Stimulated activated CD4-positive, alpha-beta T cell treated with anti-CD3 and anti-CD28 coated beads, Interleukin-15, amount 100 ng/mL, for 48 hours (primary cell): ENCODE measurements at regions not wholly inside any gene's neighbourhood (a gene's known extent, or its start where the extent isn't known, plus 50 kb on each side); places are given as distances from the start of the nearest gene placed in this dataset.
"Not testable (repeated sequence)": the region's sequence is repeated elsewhere in the genome, so short reads cannot be mapped to it uniquely, and the experiment has no call there.

Experiments
- DNase-seq, 2 donors: peaks; one replicate each; pipeline ENCODE4 v3.0.0-alpha.2; 2020; ENCODE audit warnings: low read depth in 2 of 2

GRCh38 chr4:129676934-129677333, 581.0 kb downstream of the C4orf33 start:
- no peak for DNase-seq

DNA sequence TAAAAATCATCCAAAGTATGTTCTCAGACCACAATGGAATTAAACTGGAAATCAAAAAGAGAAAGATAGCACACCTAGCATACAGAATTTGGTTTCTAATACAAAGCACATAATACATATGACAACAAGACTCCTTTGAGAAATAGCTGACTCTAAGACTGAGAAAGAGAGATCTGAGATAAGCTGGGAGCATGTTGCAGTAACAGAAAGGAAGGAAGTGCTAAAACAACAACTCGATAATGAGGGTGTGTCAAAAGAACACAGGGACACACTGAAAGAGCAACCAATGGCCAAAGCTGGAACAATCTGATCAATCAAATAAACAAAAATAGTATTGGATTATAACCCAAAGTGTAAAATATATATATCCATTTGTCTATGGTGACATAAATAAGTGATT, 586.6 kb downstream of the C4orf33 start:
- no peak for DNase-seq

GRCh38 chr4:129707949-129708348, 612.0 kb downstream of the C4orf33 start:
- DNase-seq = no peak

DNA sequence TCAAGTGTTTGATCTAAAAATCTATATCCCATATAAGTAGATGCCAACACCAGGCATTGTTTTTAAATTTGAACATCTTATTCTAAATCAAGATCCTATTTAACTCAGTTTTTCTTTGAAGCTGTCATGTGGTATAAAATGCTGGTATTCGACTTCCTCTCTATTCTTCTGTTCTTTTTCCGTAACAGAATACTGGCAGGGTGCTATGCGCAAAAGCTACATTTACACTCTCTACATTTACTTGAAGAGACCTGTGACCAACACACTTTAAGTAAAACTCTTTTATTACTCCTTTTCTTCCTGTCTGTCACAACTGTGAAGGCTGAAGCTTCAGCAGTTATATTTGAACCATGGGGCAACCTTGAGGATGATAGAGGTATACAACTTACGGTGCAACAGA, 612.8 kb downstream of the C4orf33 start:
- no peak for DNase-seq

DNA sequence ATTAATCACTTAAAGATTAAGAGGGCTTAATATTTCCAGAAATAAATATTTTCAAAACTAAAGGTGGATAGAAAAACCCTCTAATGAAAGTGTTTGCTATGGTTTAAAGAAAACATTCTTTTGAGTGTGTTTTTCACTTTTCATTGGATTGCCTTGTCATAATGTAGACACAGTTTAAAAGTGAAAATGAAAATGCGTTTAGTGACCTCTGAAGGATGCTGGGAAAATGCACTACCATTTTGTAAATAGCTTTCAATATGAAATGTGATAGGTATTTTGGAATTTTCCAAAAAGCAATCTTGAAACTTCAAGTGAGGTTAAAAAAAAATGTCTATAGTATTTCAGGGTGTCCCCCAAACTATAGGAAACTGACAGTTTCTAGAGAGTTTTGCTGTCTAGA, 642.2 kb downstream of the C4orf33 start:
- no peak for DNase-seq

DNA sequence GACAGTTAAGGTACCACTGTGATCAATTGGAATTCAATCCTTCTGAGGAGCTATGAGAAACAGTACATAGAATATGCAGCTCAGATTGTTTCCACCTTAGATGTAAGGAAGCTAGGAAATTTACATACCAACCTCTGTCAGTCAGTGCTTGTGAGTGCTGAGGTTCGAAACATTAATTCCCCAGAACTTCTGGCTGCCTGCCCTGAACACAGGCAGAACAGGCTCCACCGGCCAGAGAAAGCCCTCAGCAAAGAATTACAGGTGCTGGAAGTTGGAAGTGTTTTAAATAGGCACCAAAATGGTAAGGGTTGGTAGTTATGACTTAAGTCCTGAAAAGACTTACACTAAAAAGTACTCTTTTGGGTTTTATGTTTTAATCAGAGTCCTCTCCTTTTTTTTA, 651.8 kb downstream of the C4orf33 start:
- no peak for DNase-seq

- no peak for DNase-seq
These were observed 653.0 kb downstream of the C4orf33 start for GRCh38 chr4:129748991-129749390.

DNA sequence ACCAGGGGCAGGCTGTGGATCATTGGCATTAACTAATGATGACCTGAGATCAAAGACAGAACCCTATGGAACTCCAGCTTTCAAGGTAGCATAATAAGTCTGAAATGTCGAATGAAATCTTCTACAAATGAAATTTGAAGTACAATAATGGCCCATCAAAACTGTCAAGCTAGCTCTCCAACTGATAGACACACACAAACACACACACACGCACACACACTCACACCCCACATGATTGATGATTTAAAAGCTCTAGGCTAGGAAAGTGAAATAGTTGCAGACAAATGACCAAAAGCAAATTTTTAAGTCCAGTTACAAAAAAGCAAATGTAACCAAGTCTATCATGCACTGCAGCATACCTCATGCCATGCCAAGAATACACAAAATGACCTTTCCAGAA, 655.7 kb downstream of the C4orf33 start:
- DNase-seq = no peak

DNA sequence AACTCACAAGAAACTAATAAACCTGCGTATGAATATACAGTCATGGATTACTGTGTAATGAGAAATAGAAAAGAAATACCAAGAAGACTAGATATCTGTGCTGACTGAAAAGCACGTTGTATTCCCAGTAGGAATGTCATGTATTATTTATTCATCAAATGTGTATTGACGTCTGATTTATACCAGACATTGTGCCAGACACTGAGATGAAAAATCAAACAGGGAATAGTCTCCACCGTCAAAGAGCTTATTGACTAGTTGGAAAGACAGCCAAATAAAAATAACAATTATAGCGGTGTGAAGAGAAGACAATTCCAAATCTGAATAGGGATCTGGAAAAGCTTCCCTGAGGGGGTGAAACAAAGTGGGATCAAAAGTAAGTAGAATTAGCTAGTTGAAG, 687.6 kb downstream of the C4orf33 start:
- DNase-seq = no peak

DNA sequence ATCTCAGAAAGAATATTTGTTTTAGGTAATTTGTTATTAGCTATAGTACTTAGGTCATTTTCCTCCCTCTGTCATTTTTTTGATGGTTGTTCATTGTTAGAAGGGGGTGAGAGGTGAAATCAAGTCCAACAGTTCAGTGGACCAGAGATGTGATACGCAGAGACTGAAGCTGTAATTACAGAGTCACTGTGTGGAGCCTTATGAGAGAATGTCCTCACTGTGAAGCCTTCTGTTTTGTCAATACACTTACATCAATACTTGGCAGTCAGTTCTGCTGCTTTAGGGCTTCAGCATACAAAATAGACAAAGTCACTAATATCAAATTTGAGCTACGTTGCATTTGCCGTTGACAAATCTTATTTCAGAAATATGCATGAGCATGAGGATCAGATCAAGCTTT, 692.5 kb downstream of the C4orf33 start:
- no peak for DNase-seq

- no peak for DNase-seq
These were observed 708.6 kb downstream of the C4orf33 start for GRCh38 chr4:129804461-129804981.

DNA sequence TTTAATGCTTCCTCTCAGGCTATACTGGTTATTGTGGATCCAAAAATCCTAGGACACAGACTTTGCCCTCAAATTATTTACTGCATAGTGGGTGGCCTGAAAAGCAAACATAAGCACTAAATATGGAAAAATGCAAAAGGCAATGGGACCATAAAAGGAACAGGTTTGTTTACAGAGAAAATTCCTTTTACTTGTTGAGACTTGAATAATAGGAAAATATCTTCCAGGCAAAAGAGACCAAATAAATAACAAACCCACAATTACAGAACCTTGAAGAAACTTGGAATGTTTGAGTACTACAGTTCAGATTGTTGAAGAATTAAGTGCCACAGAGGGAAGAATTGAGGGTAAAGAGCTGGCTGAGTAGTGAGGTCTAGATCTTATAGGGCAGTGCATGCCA, 711.0 kb downstream of the C4orf33 start:
- no peak for DNase-seq

- no peak for DNase-seq
These were observed 712.3 kb downstream of the C4orf33 start for GRCh38 chr4:129808242-129808641.

DNA sequence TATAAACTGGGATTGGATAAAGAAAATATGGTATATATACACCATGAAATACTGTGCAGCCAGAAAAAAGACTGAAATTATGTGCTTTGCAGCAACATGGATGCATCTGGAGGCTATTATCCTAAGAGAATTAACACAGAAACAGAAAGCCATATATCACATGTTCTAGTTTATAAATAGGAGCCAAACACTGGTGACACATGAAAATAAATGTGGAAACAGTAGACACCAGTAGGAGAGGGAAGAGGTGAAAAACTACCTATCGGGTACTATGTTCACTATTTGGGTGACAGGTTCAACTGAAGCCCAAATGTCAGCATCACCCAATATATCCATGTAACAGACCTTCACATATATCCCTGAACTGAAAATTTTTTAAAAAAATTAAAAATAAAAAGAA, 725.1 kb downstream of the C4orf33 start:
- DNase-seq = no peak

DNA sequence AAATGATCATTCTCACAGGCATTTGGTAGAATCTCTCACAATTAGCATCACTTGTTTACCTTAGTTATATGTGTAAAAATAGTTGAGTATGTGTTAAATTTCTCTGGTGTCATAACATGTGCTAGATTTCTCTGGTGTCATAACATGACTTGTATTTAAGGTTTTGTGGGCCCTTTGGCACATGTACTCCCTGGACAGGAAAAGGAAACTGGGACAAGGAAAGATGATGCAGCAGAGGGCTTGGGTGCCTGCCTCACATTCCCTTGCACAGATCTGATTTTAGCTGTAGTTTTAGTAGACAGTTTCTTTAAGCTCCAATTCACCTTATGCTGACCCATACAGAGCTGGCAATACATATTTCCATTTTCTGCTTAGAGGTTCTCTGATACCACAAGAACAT, 726.0 kb downstream of the C4orf33 start:
- DNase-seq = no peak

DNA sequence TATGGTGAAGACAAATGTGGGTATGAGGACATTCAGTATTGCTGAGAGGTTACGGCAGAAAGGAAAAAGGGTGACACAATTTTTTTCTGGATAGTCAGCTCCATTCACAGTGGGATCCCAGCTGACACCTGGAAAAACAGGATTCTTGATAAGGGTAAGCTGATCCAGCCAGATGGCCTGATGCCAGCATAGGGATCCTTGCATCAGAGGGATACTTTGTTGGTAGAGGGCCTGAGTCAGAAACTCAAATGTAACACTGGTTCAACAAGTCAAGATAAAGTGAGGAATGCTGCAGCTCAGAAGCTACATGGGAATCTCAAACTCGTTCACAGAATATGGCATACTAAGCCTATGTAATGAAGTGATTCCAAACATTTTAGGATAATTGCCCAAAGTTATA, 726.7 kb downstream of the C4orf33 start:
- no peak for DNase-seq

DNA sequence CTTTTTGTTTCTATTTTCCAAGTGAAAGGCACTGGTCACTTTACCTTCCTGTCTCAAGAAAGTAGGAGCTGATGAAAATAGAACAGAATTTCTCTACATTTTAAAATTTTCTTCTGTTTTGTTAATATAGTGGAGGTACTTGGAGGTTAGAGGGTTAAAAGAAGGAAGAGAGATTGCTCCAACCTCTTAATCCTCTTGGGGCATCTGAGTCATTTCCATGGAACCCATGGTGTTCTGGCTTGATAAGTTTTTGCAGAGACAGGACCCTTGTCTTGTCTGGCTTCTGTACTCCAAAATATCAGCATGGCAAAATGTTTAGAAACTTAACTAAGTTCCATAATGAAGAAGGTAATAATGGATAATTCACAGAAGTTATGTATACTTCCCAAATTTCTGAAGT, 727.2 kb downstream of the C4orf33 start:
- DNase-seq = no peak

- DNase-seq = no peak
These were observed 733.4 kb downstream of the C4orf33 start for GRCh38 chr4:129829373-129829772.

GRCh38 chr4:129839687-129840086, 743.7 kb downstream of the C4orf33 start:
- DNase-seq = no peak

DNA sequence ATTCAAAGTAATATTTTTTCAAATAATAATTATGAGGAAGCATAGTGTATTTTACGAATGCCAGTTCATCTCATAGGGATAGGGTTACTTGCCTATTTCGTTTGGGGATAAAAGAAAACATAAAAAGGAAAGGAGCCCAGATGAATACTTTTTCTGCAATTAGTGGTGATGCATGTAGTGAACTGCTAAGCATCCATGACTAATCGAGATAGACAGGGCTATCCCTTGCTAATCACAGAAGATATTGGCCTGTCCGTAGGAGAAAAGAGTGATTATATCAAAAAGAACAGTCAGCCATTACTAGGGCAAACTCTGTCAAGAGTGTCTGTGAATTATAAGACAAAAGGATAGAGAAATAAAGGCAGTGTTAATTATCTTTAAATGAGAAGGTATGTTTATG, 746.1 kb downstream of the C4orf33 start:
- no peak for DNase-seq

DNA sequence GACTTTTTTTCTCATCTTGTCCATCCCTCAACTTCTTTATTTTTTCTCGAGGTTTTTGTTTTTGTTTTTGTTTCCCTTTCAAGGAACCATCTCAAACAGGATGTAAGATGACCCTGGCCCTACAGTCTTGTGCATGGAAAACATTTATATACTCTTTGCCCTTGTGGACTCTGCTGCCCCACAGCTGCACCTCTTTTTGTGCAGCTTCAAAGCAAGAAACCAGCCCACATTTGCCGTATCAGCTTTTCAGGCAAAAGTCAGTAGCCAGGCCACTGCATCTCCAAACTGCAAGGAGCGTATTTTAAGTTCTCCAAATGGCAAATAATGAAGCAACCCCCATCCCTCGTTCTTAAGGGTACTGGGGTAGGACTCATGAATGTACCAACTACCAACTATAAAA, 756.5 kb downstream of the C4orf33 start:
- no peak for DNase-seq

GRCh38 chr4:129853685-129854467, 757.9 kb downstream of the C4orf33 start:
- not testable (repeated sequence) for DNase-seq

GRCh38 chr4:129862461-129862860, 766.5 kb downstream of the C4orf33 start:
- DNase-seq = no peak

GRCh38 chr4:129863206-129863605, 767.3 kb downstream of the C4orf33 start:
- DNase-seq = no peak
